ENCODE measurements at regions not wholly inside any gene's neighbourhood (a gene's known extent, or its start where the extent isn't known, plus 50 kb on each side); places are given as distances from the start of the nearest gene placed in this dataset.

GRCh38 chr1:229793488-229793887 lies 167.4 kb downstream of the URB2 start:
- TF ChIP-seq POLR2AphosphoS5 (IDR thresholded peaks at IDR 0.05; ENCODE audit: borderline replicate concordance, low read depth, low read length) (no peak), EZH2 (IDR thresholded peaks at IDR 0.05) (no peak), FOXP2 (optimal IDR thresholded peaks at IDR 0.05; ENCODE audit: control extremely low read depth, extremely low read length, insufficient read depth) (no peak)
